ENCODE measurements at regions not wholly inside any gene's neighbourhood (a gene's known extent, or its start where the extent isn't known, plus 50 kb on each side); places are given as distances from the start of the nearest gene placed in this dataset.
"Not testable (repeated sequence)": the region's sequence is repeated elsewhere in the genome, so short reads cannot be mapped to it uniquely, and the experiment has no call there.

DNA sequence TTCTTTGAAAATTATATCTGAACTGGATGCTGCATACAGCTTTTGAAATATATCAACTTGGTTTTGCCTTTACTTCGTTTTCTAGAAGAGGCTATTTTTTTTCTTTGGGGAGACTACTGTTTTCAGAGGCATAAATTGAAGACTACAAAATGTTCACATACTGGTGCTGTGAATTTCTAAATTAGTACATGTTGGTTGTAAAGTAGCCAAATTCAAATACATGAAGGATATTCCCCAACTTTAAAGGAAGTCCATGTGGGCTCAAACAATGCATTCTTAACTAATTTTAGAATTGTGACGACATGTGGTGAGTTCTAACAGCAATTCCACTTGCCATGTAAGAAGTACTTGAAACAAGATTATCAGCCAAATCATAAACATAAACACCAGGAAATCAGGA is 295.7 kb downstream of the TUSC7 start:
- no peak for DNase-seq (ENCODE audit: low spot score)

DNA sequence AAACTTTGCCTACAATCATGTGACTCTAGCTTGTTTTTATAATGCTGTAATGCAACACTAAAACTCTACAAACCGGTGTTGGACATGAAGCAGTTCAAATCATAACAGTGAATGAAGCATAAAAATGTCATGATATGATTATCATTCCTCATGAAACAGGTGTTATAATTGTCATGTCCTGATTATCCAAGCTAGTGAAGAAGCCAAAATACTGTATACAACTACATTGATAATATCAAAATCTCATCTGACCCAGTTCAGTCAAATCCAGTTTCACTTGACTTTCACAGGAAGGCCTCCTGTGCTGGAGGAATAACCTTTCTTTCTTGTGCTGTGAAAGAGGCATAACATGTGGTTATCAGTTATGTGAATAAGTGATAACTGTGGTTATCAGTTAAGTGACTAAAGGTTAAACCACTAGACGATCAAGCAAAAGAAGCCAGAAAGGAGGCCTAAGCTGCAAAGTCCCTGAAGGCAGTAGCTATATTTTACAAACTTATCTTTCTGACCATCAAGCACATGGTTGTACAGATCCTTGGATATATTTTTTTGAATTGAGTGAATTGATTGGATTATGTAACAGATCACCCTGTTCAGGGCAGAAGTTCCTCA is 296.4 kb downstream of the TUSC7 start:
- DNase-seq (ENCODE audit: low spot score), result no peak

DNA sequence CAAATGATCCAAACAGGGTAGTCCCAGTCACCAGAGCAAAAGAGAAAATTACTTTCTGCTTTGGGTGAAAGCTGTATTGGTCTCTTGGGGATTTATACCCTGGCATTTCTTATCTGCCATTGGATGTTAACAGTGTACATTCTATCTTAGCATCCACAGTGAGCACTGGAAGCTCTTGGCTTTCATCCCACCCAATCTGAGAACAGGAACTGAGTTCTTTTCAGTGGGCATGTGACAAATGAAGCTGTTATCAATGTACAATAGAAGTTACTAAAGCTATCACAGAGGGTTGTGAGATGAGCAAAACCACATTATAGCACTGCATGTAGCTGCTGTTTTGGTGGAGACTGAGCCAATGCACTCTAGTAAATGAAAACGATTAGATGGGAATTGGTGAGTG is 300.7 kb downstream of the TUSC7 start:
- no peak for DNase-seq (ENCODE audit: low spot score)

DNA sequence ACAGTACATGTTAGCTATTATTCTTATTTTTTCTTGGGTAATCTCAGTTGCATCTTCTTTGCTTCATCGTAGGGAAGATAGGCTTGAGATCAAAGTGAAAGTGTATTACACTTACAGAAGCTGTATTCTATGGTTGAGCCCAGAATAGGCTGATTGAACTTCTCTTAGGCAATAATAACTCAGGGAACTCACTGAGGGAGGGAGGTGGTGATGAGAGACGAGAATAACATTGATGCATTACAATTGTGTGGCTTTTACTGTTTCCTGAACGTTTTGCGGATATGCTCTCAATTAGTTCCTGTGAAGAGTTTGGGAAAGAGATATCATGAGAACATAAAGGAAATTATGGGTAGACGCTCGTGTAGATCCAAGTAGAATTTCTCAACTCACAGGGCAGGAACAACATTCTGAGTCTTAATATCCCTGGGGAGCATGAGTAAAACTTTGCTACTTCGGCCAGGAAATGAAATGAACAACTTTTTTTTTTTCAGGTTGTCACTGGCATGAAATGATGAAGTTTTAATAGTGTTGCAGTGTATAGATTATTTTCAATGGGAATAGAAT is 302.2 kb downstream of the TUSC7 start:
- no peak for DNase-seq (ENCODE audit: low spot score)

DNA sequence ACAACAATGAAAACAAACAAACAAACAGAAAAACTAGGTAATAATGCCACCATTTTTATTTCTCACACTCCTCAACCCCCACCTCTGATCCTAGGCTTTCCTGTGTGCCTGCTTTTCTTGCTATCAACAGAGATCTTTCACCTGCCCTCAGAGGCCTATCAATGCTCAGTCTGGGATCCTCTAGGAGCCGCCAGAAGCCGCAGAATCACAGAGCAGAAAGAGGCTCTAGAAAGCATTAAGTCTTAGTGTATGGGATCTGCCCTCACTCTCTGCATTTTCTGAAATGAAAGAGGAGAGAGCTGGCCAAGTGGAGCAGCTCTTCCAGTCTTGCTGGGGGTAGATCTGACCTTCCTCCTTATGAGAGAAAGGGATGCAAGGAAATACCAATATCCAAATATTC is 306.8 kb downstream of the TUSC7 start:
- no peak for DNase-seq (ENCODE audit: low spot score)

DNA sequence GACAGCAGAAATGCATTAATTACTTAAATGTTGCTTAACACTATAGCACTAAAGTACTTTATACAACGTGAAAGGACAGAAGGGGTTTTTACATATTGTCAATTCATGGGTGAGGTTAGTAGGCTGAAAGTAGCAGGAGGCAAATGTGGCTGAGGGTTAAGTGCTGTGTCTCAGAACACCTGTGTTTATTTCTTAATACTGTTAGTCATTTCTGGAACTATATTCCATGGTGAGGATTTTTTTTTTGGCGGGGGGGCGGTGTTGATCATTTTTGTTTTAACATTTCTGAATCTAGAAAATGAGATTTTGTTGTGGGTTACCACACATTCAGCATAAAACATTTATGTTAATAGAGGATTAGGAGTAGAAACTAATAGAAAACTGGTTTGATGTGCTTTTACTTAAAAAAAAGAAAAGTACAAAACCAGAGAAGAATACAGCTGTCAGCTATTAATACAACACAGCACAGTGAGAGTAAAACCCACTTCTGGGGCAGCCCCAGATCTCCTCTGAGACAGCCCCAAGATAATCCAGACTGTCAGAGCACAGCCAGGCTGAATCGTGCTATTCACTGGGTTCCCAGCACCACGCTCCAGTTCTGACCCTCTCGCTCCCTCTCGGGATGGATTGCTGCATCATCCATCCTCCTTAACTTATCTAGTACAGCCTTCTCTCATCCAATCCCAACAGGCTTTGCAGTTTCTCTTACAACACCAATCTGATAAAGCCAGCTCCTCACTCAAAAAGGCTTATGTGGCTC is 307.7 kb downstream of the TUSC7 start:
- DNase-seq (ENCODE audit: low spot score), result no peak

DNA sequence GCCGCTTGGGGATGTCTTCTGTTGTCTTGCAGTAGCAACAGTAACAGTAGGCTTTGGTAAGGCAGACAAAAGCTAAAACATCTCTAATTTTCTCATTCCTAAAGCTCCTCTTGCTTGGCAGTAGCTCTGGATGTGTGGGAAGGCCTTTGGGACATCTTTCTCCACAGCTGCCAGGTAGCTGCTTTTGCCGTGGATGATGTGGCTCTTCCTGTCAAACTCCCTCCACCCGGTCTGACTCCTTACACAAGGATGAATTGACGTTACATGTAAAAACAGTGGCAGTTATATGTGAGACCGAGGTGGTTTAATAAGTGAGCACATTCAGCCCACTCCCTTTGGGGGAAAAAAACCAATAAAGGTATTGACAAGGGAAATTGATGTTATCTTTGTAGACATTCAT is 309.1 kb downstream of the TUSC7 start:
- DNase-seq (ENCODE audit: low spot score), result no peak

DNA sequence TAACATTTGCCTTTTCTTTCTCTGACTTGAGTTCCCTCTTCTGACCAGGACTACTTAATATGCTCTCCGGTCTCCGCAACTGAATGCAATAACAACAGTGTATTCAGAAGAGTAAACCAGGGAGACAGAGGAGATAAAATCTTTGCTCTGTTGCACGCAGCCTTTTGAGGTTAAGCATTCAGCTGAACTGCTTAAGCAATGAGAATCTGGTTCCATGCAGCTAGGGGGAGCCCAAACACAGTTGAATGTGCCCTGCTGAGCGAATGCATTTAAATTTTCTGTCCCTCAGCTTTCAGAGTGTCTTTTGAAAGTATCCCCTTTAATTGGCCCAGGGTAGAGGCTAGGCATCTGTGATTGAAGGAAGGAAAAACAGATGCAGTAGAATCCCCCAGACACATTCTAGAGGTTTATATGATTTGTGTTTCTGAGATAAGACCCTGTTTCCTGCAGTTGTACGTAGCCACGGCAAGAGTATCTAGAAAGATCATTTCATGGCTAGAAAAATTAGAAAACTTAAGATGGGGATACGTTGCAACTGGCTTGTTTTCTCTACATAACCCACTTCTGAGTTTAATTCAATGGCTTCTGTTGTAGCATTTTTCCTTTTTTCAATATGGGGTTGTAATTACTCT is 309.6 kb downstream of the TUSC7 start:
- peak; percentile 29 for DNase-seq (ENCODE audit: low spot score)

DNA sequence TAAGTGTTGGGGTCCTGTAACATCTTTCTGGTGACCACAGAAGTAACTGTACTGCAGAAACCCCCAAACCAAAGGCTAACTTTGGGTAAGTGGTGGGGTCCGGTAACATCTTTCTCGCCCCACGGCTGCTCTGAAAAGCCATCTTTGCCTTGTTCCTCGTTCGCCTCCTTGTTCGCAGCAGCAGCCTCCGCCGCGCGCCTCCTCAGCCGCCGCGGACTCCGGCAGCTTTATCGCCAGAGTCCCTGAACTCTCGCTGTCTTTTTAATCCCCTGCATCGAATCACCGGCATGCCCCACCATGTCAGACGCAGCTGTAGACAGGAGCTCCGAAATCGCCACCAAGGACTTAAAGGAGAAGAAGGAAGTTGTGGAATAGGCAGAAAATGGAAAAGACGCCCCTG is 316.8 kb downstream of the TUSC7 start:
- DNase-seq (ENCODE audit: low spot score), result no peak

DNA sequence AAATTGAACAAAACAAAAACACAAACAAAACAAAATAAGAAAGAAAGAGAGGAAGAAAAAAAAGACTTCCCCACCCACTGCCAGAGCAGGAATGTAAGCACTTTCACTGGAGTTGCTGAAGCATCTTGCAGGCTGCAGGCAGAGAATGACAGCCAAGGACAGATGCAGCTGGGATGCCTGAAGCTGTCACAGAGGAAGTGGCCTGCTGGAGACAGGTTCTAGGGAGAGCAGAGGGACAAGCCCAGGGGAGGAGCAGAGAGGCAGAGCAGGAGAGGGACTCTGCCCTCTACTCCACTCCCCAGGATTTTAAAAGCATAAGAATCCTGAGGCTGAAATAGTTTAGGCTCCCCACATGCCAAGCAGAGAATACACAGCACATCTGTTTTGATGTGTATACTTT is 326.2 kb downstream of the TUSC7 start:
- DNase-seq (ENCODE audit: low spot score), result no peak

DNA sequence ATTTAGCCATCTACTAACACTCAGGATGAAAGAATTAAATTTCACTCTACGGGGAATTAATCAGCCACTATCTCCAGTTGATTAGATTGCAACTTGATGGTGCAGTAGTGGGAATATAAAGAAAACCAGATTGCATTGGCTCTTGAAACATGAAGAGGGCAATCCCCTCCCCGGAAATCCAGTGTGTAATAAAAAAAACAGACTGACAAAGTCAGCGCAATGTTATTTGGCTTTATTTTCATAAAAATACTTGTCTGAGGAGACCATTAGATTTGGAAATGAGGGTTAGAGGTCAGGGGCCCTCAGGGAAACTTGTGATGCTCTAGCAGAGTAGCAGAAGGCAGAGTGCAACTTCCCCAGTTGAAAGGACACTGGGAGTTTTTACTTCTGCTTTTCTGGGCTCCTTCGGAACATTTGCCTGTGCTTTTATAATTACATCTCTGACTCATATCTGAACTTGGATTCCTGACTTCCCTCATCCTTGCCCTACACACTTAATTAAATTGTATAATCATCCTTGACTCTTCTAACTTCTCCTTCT is 326.8 kb downstream of the TUSC7 start:
- DNase-seq (ENCODE audit: low spot score), result peak; percentile 3

DNA sequence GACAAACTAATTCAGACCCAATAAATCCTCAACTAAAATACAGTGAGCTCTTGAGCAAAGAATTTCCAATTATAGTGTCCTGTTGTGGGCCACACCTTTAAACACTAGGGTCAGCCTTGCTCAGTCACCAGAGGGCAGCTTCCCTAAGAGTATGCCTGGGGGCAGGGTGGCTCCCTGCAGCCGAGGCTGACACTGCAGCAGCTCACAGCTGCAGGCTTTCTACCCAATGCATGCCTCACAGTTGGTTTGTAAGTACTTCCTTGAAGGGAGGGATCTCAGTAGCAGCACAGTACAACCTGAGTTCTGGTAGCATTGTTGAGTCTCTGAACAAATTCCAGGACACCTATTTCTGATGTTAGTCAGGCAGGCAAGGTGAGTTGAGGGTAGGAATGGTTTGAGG is 335.6 kb downstream of the TUSC7 start:
- no peak for DNase-seq (ENCODE audit: low spot score)

DNA sequence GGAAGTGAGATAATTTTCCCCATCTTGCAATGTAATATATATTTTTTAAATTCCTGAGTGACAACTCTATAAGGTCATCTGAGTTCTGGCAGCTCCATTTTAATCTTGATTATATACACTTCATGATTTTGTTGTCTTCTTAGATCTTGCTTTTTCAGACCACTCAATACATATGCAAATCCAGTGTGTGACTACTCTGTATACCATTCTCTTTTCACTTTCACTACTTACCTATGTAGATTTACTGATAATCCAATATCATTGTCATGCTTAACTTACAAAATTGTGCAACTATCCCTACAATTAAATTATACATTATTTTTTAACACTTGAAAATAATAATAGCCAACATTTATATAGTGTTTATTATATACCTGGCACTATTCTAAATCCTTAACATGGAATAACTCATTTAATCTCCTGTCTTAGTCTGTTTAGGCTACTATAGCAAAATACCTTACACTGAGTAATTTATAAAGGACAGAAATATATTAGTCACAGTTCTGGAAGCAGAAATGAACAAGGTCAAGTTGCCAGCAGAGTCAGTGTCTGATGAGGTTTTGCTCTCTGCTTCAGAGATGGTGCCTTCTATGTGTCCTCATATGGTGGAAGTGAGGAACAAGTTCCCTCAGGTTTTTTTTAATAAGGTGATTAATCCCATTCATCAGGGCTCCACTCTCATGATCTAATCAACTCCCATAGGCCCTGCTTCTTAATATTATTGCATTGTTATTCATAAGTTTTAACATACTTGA is 338.5 kb downstream of the TUSC7 start:
- DNase-seq (ENCODE audit: low spot score), result no peak

DNA sequence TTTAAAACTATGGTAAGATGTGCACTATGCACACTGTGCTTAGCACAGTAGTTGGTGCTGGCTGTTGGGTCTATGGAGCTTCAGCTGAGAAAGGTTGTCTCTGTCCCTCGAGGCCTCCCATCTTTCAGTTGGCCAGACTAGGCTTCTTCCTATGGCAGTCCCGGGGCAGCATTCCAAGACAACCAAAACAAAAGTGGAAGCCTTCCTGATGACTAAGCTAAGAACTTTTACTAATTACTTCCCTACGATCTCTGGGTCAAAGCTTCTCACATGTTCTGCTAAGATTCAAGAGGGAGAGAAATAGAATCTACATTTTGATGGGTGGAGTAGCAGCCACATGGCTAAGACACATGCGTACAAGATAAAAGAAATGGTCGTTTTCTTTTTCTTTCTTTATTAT is 342.8 kb downstream of the TUSC7 start:
- peak; percentile 5 for DNase-seq (ENCODE audit: low spot score)

DNA sequence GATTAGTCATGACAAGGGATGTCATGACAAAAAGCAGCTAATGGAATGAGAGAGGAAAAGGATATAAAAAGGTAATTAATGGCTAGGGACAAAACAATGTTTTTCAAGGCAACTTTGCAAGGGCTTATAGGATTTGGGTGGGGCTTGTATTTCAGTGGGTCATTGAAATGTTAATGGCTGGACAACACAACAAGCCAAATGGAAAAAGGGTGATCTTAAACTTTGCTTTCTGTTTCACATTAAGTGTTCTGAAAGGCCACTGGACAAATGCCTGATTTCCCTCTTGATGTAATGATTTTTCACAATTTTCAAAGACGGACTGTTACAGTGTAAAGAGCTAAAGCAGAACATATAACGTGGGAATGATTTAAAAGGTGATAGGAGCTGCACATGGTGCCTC is 345.0 kb downstream of the TUSC7 start:
- no peak for DNase-seq (ENCODE audit: low spot score)

DNA sequence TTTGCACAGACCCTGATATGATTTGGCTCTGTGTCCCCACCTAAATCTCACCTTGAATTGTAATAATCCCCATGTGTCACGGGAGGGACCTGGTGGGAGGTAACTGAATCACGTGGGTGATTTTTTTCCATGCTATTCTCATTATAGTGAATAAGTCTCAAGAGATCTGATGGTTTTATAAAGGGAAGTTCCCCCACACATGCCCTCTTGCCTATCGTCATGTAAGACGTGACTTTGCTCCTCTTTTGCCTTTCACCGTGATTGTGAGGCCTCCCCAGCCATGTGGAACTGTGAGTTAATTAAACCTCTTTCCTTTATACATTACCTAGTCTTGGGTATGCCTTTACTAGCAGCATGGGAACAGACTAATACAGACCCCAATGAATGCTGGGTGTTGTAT is 347.4 kb downstream of the TUSC7 start:
- DNase-seq (ENCODE audit: low spot score), result not testable (repeated sequence)

DNA sequence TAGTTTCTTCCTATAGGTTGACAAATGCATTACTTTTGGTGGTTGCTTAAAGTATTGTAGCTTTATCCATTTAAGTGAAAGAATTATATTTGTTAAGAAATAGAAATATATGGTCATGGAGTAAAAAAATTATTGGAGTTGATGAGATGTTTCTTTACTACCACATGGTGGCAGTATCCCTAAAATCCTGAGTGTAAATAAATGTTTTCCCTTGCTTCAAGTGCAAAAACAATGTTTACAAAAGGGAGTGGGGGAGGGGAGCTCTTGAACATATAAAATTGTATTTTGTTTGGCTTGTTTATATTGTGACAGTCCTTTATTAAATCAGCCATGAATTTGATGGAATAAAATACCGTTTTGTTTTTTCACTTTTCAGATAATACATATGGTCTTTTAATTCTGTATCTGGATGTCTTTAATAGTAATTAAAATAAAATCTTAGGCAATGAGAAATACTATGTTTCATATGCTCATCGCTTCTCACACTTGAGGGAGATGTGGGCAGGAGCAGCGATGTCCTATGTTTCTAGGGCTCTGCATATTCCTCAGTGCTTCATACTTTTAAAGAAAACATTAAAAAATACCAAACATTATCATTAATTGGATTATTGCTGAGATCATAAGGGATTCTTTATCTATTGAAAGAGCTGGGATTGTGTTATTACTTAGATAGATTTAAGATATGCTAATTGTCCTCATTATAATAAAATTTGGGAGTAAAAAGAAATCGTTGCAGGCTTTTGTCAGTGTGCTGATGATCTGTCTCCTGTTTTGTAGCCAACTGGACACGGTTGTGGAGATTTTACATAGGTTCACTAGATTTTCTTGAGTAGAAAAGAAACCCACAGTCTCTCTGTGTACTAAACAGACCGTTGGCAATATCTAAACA is 349.7 kb downstream of the TUSC7 start:
- peak; percentile 57 for DNase-seq (ENCODE audit: low spot score)

DNA sequence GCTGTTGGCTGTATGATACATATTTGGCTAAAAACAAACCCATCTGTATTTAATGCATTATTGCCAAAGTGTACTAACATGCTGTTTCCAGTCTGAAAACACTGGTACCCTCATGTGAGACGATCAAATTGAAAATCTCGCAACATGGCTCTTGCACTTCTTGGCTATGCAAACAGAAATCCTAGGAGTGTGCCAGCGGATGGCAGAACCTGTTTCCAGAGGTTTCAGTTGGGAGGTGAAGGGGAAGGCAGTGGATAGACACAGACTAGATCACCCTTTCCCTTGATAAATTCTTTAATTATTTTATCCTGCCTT is 350.3 kb downstream of the TUSC7 start:
- DNase-seq (ENCODE audit: low spot score), result no peak

DNA sequence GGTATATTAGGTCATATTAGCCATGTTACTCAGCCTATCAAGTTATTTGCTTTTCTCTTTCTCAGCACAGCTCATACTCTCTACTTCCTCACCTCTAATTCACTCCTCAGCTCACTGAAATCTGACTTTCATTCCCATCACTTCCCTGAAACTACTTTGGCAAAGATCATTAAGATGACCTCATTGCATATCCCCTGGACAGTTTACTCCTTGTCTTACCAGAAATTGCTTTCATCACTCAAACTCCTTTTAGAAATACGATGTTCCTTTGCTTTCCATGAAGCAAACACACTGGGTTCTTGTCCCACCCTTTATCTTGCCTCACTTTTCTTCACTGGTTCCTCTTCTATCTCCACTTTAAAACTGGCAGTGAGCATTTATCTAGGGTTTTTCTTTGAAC is 354.4 kb downstream of the TUSC7 start:
- DNase-seq (ENCODE audit: low spot score), result no peak

DNA sequence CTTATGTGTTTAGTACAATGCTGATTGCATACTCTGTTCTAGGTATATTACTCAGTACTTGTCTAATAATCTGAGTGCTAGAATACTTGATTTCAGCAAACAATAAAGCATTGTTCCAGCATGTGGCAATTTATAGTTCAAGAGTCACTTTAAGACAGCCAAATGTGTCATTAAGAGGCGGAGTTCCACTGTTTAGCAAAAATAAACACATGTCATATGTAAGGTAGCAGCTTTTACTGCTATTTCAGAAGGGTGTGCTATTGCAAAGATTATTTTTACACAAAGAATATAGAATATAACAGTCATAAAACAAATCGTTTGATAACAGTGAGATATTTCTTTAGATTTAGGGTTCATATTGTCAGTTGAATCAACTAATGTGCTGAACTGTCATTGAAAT is 358.7 kb downstream of the TUSC7 start:
- DNase-seq (ENCODE audit: low spot score), result no peak

DNA sequence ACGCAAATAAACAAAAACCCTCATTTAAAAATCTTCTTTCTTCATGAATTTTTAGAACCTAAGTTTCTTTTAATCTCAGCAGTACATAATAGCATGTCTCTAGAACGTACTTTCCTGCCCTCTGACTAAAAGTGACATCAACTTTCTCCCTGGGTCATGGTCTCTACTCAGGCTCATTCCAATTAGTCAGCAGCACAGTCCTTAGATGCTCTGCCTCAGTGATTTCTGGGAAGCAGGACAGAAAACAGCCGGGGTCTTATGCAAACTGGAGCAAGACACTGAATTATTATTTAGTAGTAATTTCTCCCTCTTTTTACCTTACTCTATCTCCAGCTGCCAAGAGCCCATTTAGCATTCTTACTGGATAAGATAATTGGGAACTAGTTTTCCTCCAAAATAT is 365.2 kb downstream of the TUSC7 start:
- DNase-seq (ENCODE audit: low spot score), result no peak
